ENCODE measurements at regions not wholly inside any gene's neighbourhood (a gene's known extent, or its start where the extent isn't known, plus 50 kb on each side); places are given as distances from the start of the nearest gene placed in this dataset.

DNA sequence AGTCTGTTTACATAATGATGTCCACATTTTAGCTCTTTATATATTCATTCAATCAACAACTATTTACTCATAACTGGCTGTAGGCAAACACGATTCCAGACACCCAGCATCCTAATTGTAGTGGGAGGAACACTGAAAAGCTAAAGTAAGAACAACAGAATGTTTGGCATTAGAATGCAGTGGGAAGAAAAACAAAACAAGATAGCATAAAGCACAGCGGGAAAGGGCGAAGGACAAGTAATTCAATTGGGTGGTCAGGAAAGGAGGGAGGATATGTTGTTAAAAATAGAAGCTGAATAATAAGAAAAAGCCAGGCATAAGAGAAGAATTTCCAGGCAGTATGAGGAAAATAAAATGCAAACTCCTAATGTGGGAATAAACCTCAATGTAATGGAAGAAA lies 189.5 kb upstream of the FAT4 start:
- no peaks in the 10 kb centered on the region for H3K36me3 ChIP-seq (ENCODE audit: control insufficient read depth in 2 of 2, extremely low read depth in 1 of 2, insufficient read depth in 2 of 2, low read length in 2 of 2)
- H3K4me3 ChIP-seq (replicated peaks in 1 of 3; ENCODE audit: insufficient read depth in 1 of 3, low read depth in 1 of 3, low read length in 3 of 3) = no peak overlapping the region
- no peaks in the 10 kb centered on the region for H3K9me1 ChIP-seq (replicated peaks; ENCODE audit: control insufficient read depth, extremely low read depth, insufficient read depth, low read length)
- H3K79me2 ChIP-seq (ENCODE audit: control insufficient read depth, insufficient read depth, low read length) = no peaks in the 10 kb centered on the region
- dilution Hi-C loops (cut with MboI; ENCODE audit: extremely low pct_ligation_motif_present, low sequenced_read_pairs) (no loop called here), intact Hi-C loops (cut with micrococcal nuclease) (no loop called here)
- H3K4me2 ChIP-seq (ENCODE audit: insufficient read depth, low read length) = peak overlapping the region; percentile 27
- peaks cover 7% of the 10 kb centered on the region for H3K4me1 ChIP-seq (ENCODE audit: control insufficient read depth, extremely low read depth, insufficient read depth, low read length)
- H2AFZ ChIP-seq (ENCODE audit: low read depth, low read length) = peak overlapping the region; percentile 89
- DNase-seq (ENCODE audit: low read depth, low spot score) = peak; percentile 66
- TF ChIP-seq POLR2AphosphoS5 (IDR thresholded peaks at IDR 0.05; ENCODE audit: insufficient read depth, low read depth, low read length) = no peak
- TF ChIP-seq JUN (IDR thresholded peaks at IDR 0.05; ENCODE audit: borderline replicate concordance, insufficient read depth, insufficient read length, low read depth) = no peak
- TF ChIP-seq FOS (IDR thresholded peaks at IDR 0.05; ENCODE audit: borderline replicate concordance, insufficient read depth, low read length) = no peak
- TF ChIP-seq GATA2 (IDR thresholded peaks at IDR 0.05; ENCODE audit: insufficient read depth, insufficient read length, low read depth, low read length) = no peak
- TF ChIP-seq MYC (IDR thresholded peaks at IDR 0.05; ENCODE audit: low read depth, low read length) = no peak
- no peak for TF ChIP-seq EZH2 (IDR thresholded peaks at IDR 0.05; ENCODE audit: borderline replicate concordance, low read depth, low read length, severe bottlenecking)
- no peak for TF ChIP-seq POLR2A (IDR thresholded peaks at IDR 0.05; ENCODE audit: low read depth, low read length)
- TF ChIP-seq, protein P1, sequence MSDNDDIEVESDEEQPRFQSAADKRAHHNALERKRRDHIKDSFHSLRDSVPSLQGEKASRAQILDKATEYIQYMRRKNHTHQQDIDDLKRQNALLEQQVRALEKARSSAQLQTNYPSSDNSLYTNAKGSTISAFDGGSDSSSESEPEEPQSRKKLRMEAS (IDR thresholded peaks at IDR 0.05; ENCODE audit: insufficient read depth, insufficient read length) = no peak
- TF ChIP-seq, protein P2, sequence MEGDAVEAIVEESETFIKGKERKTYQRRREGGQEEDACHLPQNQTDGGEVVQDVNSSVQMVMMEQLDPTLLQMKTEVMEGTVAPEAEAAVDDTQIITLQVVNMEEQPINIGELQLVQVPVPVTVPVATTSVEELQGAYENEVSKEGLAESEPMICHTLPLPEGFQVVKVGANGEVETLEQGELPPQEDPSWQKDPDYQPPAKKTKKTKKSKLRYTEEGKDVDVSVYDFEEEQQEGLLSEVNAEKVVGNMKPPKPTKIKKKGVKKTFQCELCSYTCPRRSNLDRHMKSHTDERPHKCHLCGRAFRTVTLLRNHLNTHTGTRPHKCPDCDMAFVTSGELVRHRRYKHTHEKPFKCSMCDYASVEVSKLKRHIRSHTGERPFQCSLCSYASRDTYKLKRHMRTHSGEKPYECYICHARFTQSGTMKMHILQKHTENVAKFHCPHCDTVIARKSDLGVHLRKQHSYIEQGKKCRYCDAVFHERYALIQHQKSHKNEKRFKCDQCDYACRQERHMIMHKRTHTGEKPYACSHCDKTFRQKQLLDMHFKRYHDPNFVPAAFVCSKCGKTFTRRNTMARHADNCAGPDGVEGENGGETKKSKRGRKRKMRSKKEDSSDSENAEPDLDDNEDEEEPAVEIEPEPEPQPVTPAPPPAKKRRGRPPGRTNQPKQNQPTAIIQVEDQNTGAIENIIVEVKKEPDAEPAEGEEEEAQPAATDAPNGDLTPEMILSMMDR (IDR thresholded peaks at IDR 0.05; ENCODE audit: extremely low read depth in 1 of 2, insufficient read depth in 1 of 2, low read depth in 1 of 2, low read length in 2 of 2) = no peak
- no peak overlapping the region for H3K27ac ChIP-seq (ENCODE audit: insufficient read depth, low read depth, low read length)
- H3K9me3 ChIP-seq (replicated peaks; ENCODE audit: control insufficient read depth, insufficient read depth, low read length) = no peaks in the 10 kb centered on the region
- POLR2A ChIA-PET = no interaction called here
- H4K20me1 ChIP-seq (replicated peaks; ENCODE audit: control insufficient read depth, extremely low read depth, insufficient read depth, low read length) = no peaks in the 10 kb centered on the region
- peak; percentile 62 for FAIRE-seq
- CTCF ChIA-PET = no interaction called here
- BruUV-seq (replicated peaks) = no TSS peak
- no peak overlapping the region for H3K9ac ChIP-seq (replicated peaks; ENCODE audit: extremely low read depth, insufficient read depth, low read length)
- no peaks in the 10 kb centered on the region for H3K27me3 ChIP-seq (ENCODE audit: control insufficient read depth in 2 of 2, insufficient read depth in 2 of 2, low read length in 2 of 2)
